Heart right ventricle (tissue), 16 donors: ENCODE measurements at regions not wholly inside any gene's neighbourhood (a gene's known extent, or its start where the extent isn't known, plus 50 kb on each side); places are given as distances from the start of the nearest gene placed in this dataset.

Experiments
- ATAC-seq, 8 donors: fragments of 200-7000 bp; cut with Tn5 transposase; one replicate each; pipeline ENCODE4 v1.9.1; 2020; ENCODE audit warnings: mild to moderate bottlenecking in 8 of 8, moderate library complexity in 8 of 8, moderate number of reproducible peaks in 1 of 8
- DNase-seq, 2 donors: peaks; one replicate each; pipeline ENCODE4 v3.0.0-alpha.2; 2020
- H3K27ac ChIP-seq, 10 donors: fragments of 200-600 bp; sonication (generic) in 2 of 10; one replicate each; pipeline versions ENCODE4 v1.5.0 to v1.8.0; 2020 to 2022; ENCODE audit warnings: mild to moderate bottlenecking in 3 of 10
- H3K27me3 ChIP-seq, 7 donors: fragments of 200-600 bp; one replicate each; pipeline ENCODE4 v1.8.0; 2021 to 2022; ENCODE audit warnings: mild to moderate bottlenecking in 2 of 7
- H3K36me3 ChIP-seq, 9 donors: fragments of 200-600 bp; sonication (generic) in 1 of 9; one replicate each; pipeline versions ENCODE4 v1.5.0 to v1.8.0; 2020 to 2022; ENCODE audit warnings: mild to moderate bottlenecking in 2 of 9
- H3K4me1 ChIP-seq, 9 donors: fragments of 200-600 bp; sonication (generic) in 1 of 9; one replicate each; pipeline versions ENCODE4 v1.5.0 to v1.8.0; 2020 to 2022; ENCODE audit warnings: mild to moderate bottlenecking in 4 of 9
- H3K4me3 ChIP-seq, 10 donors: fragments of 200-600 bp; sonication (generic) in 2 of 10; one replicate each; pipeline versions ENCODE4 v1.5.0 to v1.8.0; 2020 to 2022; ENCODE audit warnings: mild to moderate bottlenecking in 7 of 10, moderate library complexity in 2 of 10
- H3K9me3 ChIP-seq, 11 donors: fragments of 200-600 bp in 10 of 11; sonication (generic) in 2 of 11; one replicate each; pipeline versions ENCODE4 v1.5.0 to v1.8.0; 2013 to 2022; ENCODE audit warnings: mild to moderate bottlenecking in 2 of 11, control low read depth in 1 of 11, moderate library complexity in 1 of 11
- CTCF ChIP-seq, 9 donors: fragments of 200-600 bp; sonication (generic) in 2 of 9; IDR thresholded peaks; one replicate each; pipeline versions ENCODE4 v1.5.0 to v1.8.0; 2021 to 2022; ENCODE audit warnings: antibody characterized with exemption in 9 of 9, mild to moderate bottlenecking in 5 of 9, moderate library complexity in 1 of 9
- WGBS, 2 donors: extraction: QIAGEN DNeasy Blood & Tissue Kit; methylation state at CpG; one replicate each; pipeline ENCODE4 v1.1.7; 2013; ENCODE audit warnings: inconsistent platforms in 1 of 2; 5-methylcytosine and 5-hydroxymethylcytosine counted together
- intact Hi-C, 10 donors: fragments of 100-400 bp; cut with DNase I; formaldehyde crosslinking; loops; one replicate each; pipeline versions ENCODE4 v1.11.1 to v1.14.2; 2022
- donor health status: Arrhythmogenic right ventricular cardiomyopathy.
- donor health status: ischemic (EF 13 %, LVEDD 7.1; RV severe dilation, severe dysfunction).
- donor health status: healthy with polysubstance abuse.
- donor health status: DM: no; HTN: yes; CAD: no.
- donor health status: DM: no; HTN: no; CAD: no.
- donor health status: ischemic (EF 25% LVEDD 6.9; RV normal size, moderate dysfunction).
- donor health status: ischemic (EF 25% LVEDD 5.7; RV mildly dilated, moderate dysfunction).
- donor health status: healthy.
- donor health status: DM: yes; HTN: yes; CAD: no.
- donor health status: Ischemic cardiomyopathy.
- donor health status: ischemic (EF 35%, LVEDD 5.7; RV mildly dilated, moderate dysfunction).
- donor health status: nonischemic (EF 11% LVEDD 7.7; RV severe dilation, severe dysfunction).
- donor health status: DM: yes; HTN: yes; CAD: no.
- donor health status: PGD.
- donor health status: ischemic (EF 29% LVEDD 5.4; RV normal size, mild dysfunction).
- donor health status: nonischemic (EF 23%, LVEDD 6.1; RV moderate dilation, normal function).

GRCh38 chr10:83991986-83992753, 147.1 kb upstream of the GHITM start:
- H3K36me3 ChIP-seq = no peaks in the 10 kb centered on the region
- H3K4me3 ChIP-seq = no peak overlapping the region
- H3K27me3 ChIP-seq = no peaks in the 10 kb centered on the region
- no peaks in the 10 kb centered on the region for H3K9me3 ChIP-seq
- DNase-seq (no peak), ATAC-seq (no peak)
- intact Hi-C loops = no loop called here
- 55 to 61% methylated on average over 7 of the region's 7 CpGs for WGBS, 2 donors
- peak in 5 of 9 donors; percentile 15 to 30 (median 27) for TF ChIP-seq CTCF (IDR thresholded peaks at IDR 0.05)
- H3K4me1 ChIP-seq = no peaks in the 10 kb centered on the region
- no peak overlapping the region for H3K27ac ChIP-seq

- Histone ChIP-seq H3K36me3 (no peaks in the 10 kb centered on the region), H3K4me1 (no peaks in the 10 kb centered on the region), H3K4me3 (no peak overlapping the region), H3K27me3 (peaks cover 0 to 4% (median 0%) of the 10 kb centered on the region in 7 donors), H3K27ac (no peak overlapping the region), H3K9me3 (no peaks in the 10 kb centered on the region)
- intact Hi-C loops = no loop called here
- no peak for DNase-seq
- ATAC-seq = no peak
- 94 to 98% methylated on average over 3 of the region's 3 CpGs for WGBS, 2 donors
- TF ChIP-seq CTCF (IDR thresholded peaks at IDR 0.05) = no peak
Observed at GRCh38 chr10:83994325-83994724, 145.0 kb upstream of the GHITM start.

GRCh38 chr10:83995738-83996331, 143.5 kb upstream of the GHITM start:
- ATAC-seq = no peak
- Histone ChIP-seq H3K36me3 (no peaks in the 10 kb centered on the region), H3K27me3 (peaks cover 0 to 5% (median 0%) of the 10 kb centered on the region in 7 donors), H3K4me1 (no peaks in the 10 kb centered on the region), H3K4me3 (no peak overlapping the region), H3K27ac (no peak overlapping the region), H3K9me3 (no peaks in the 10 kb centered on the region)
- 47 to 66% methylated on average over 4 of the region's 4 CpGs for whole genome bisulfite sequencing, 2 donors
- DNase-seq = no peak
- TF ChIP-seq CTCF (IDR thresholded peaks at IDR 0.05) = no peak
- intact Hi-C loops = no loop called here

- H3K9me3 ChIP-seq = no peaks in the 10 kb centered on the region
- H3K27ac ChIP-seq = no peak overlapping the region
- no peak for TF ChIP-seq CTCF (IDR thresholded peaks at IDR 0.05)
- no peak overlapping the region for H3K4me3 ChIP-seq
- 95 to 98% methylated on average over 2 of the region's 2 CpGs for WGBS, 2 donors
- H3K36me3 ChIP-seq = no peaks in the 10 kb centered on the region
- DNase-seq = no peak
- ATAC-seq = no peak
- no peaks in the 10 kb centered on the region for H3K4me1 ChIP-seq
- peaks cover 0 to 6% (median 0%) of the 10 kb centered on the region in 7 donors for H3K27me3 ChIP-seq
- intact Hi-C loops = no loop called here
Observed at GRCh38 chr10:84004221-84004620, 135.1 kb upstream of the GHITM start.
